ENCODE measurements at regions not wholly inside any gene's neighbourhood (a gene's known extent, or its start where the extent isn't known, plus 50 kb on each side); places are given as distances from the start of the nearest gene placed in this dataset.

DNA sequence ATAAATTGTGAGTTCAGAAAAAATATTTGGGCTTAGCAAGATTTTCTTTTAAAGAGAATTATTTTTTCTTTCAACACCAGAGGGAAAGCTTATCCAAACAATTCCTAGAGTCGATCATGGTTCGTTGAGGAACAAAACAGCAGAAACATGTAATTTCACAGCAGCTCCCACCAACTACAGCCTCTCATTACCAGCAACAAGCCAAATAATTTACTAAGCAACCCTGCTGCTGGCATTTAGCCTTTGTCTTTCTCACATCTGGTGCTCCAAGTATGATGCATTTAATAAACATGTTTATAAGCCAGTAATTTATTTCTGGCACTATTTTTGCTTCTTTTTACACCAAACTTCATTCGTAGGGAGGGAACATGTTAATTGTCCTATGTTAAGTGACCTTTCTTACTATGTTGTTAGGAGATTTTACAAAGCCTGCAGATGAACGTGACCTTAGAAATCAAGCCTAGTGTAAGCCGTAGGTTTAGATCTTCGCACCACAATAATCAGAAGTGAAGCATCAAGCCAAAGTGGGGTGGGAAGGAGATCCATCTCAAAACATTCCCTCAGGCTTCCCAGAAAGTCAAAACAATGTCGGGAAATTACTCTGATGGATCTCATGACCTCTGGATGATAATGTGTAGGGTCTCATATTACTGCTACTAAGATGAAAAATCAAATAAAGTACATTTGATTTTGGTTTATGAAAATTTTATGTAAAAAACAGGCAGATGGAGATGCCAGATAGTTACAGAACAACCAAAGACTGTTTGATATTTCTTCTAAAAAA is 128.4 kb downstream of the RPAP3 start:
- TF ChIP-seq, protein P1, sequence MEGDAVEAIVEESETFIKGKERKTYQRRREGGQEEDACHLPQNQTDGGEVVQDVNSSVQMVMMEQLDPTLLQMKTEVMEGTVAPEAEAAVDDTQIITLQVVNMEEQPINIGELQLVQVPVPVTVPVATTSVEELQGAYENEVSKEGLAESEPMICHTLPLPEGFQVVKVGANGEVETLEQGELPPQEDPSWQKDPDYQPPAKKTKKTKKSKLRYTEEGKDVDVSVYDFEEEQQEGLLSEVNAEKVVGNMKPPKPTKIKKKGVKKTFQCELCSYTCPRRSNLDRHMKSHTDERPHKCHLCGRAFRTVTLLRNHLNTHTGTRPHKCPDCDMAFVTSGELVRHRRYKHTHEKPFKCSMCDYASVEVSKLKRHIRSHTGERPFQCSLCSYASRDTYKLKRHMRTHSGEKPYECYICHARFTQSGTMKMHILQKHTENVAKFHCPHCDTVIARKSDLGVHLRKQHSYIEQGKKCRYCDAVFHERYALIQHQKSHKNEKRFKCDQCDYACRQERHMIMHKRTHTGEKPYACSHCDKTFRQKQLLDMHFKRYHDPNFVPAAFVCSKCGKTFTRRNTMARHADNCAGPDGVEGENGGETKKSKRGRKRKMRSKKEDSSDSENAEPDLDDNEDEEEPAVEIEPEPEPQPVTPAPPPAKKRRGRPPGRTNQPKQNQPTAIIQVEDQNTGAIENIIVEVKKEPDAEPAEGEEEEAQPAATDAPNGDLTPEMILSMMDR (IDR thresholded peaks at IDR 0.05): no peak
- no peak overlapping the region for H3K27ac ChIP-seq
- no peak overlapping the region for H3K4me3 ChIP-seq
- DNase-seq (ENCODE audit: low spot score): no peak

DNA sequence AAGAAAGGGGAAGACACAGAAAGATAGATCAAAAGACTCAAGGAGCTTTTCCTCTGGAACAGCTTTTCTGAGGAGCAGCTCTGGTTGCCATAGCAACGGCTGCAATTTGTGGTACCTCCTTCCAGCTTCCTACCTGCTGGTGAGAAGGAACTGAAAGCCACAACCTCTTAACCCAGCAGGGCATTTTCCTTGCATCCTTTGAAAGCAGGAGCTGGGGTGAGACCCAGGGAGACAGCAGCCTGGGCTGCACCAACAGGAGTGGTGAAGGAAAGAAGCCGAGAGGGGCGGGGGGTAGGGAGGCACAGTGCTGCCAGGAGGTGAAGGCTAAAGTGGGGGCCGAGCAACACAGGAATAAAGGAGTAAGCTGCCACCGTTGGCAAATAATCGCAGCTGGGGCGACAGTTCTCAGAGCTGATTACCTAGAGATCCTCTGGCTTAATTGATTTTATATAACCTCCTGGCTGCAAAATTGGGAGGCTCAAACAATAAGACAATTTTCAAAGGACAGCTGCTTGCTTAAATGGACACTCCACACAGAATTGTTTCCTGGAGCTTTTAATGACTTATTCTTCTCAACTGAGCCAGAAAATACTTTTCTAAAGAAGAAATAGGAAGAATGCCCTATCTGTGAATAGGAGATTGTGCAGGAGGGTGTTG is 129.4 kb downstream of the RPAP3 start:
- TF ChIP-seq, protein P1 (IDR thresholded peaks at IDR 0.05): no peak
- no peak overlapping the region for H3K4me3 ChIP-seq
- H3K27ac ChIP-seq: no peak overlapping the region
- no peak for DNase-seq (ENCODE audit: low spot score)

DNA sequence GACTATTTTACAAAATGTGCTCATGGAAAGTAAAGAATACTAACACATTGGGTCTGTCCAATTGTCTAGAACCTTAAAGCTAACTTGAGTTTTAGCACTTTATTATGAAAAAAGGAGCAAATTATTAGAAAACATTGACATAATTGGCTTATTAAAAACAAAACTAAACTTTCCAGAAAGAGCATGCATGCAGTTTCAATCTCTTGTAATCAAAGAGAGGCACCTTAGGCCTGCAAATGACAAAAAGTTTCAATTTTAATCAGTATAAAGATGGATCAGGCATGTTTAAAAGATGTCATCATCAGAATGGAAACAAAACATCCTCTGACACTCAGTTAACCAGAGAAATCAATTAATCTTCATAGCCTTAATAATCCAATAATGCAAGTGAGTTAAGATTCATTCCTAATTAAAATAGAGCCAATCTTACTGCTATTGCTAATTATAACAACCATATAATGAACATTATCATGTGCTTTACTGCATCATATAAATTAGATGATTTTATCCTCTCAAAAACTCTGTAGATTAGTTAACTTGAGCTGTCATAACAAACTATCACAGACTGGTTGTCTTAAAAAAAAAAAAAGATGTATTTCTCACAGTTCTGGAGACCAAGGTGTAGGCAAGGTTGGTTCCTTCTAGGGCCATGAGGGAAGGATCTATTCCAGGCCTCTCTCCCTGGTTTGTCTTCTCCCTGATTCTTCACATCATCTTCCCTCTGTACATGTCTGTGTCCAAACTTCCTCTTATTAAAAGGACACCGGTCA is 131.4 kb downstream of the RPAP3 start:
- no peak overlapping the region for H3K4me3 ChIP-seq
- no peak for DNase-seq (ENCODE audit: low spot score)
- H3K27ac ChIP-seq: no peak overlapping the region
- TF ChIP-seq, protein P1 (IDR thresholded peaks at IDR 0.05): no peak

DNA sequence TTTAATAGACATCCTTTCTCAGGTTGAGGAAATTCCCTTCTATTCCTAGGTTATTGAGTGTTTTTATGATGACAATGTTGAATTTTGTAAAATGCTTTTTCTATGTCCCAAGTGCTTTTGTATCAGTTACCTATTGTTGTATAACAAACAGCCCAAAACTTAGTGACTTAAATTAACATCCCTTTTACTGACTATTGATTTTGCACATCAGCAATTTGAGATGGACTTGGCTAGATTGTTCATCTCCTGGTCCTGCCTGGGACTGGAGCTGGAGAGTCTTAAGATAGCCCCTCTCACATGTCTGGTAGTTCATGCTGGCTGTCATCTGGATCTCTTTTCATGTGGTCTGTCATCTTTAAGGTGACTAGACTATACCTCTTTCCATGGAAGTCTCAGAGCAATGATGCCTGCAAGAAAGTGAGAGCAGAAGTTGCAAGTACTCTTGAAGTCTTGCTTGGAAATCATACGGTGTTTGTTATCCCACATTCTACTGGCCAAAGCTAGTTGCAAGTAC is 132.6 kb downstream of the RPAP3 start:
- no peak overlapping the region for H3K27ac ChIP-seq
- H3K4me3 ChIP-seq: no peak overlapping the region
- TF ChIP-seq, protein P1 (IDR thresholded peaks at IDR 0.05): no peak
- no peak for DNase-seq (ENCODE audit: low spot score)

DNA sequence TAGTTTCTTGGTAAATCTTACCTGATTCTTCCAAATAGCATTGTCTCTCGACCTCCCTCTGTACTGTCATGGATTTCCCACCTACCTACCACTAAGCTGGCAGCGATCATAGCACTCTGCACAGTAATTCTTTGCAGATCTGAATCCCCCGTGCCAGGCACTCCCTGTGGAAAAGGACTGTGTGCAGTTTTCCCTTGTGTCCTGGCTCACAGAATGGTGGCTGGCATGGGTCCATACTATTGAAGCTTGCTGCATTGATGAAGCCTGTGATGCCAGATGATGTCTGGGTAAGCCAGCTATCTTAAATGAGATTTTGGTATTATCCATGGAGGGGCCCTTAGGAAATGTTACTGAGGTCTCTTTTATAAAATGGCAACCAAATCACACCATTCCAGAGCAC is 135.7 kb downstream of the RPAP3 start:
- no peak for DNase-seq (ENCODE audit: low spot score)
- TF ChIP-seq, protein P1 (IDR thresholded peaks at IDR 0.05): no peak
- Histone ChIP-seq H3K4me3 (no peak overlapping the region), H3K27ac (no peak overlapping the region)

DNA sequence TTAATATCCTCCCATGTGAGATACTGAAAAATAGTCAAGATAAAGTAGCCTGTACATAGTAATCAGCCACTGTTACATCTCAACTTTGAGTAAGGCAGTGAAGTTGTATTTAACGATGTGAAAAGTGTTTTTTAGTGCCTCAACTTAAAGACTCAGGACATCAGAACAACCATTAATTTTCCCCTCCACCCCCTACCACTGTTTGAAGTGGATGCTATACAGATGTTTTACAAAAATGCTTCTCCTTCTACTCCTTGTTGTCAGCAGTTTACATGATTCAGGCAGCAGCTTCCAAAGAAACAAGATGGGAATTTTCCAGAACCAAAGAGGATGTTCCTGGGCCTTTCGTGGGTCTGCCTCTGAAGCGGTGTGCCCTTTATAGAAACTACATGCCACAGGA is 143.6 kb downstream of the RPAP3 start:
- TF ChIP-seq, protein P1 (IDR thresholded peaks at IDR 0.05): no peak
- H3K27ac ChIP-seq: no peak overlapping the region
- H3K4me3 ChIP-seq: no peak overlapping the region
- DNase-seq (ENCODE audit: low spot score): no peak

Measured in coronary artery (tissue), 2 donors.